Astrocyte (in vitro differentiated cells and primary cell): ENCODE measurements at regions not wholly inside any gene's neighbourhood (a gene's known extent, or its start where the extent isn't known, plus 50 kb on each side); places are given as distances from the start of the nearest gene placed in this dataset.

ENCODE experiments used
- EZH2 ChIP-seq: IDR thresholded peaks from 2 replicates; pipeline ENCODE4 v1.6.1; 2012; ENCODE audit warnings: mild to moderate bottlenecking, low read length, inconsistent platforms; ENCODE audit not compliant: insufficient read depth
- TF ChIP-seq, protein P1 (sequence below): IDR thresholded peaks from 2 replicates; pipeline ENCODE4 v1.5.1; 2011; ENCODE audit warnings: low read depth, mild to moderate bottlenecking, inconsistent platforms, low read length, moderate library complexity; ENCODE audit not compliant: insufficient read depth

DNA sequence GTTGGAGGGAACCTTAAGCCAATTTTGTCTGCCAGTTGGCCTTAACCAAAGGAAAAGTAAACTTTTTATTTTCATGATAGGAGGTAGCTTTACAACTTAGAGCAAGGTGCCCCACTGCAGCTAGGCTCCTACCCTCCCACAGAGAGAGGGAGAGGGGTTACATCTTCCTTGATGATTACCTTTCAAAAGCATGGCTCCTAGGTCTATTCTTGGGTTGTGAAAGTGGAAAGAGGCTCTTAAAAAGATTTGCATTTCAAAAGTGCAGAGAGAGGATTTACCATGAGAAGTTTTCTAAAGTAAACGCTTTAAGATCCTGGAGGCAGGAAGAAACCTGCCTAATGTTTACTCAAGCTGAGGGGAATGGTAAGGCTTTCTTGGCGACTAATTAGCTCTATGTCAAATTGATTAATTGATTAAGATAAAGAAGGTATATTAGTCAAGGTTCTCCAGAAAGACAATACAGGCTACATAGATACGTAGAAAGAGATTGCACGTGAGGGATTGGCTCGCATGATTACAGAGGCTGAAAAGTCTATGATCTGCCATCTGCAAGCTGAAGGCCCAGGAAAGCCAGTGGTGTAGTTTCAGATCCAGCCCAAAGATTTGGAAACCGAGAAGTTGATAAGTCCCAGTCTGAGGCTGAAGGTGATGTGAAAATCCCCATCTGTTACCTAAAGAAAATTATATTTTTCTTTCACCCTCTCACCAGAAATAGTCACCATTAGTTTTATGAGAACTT, 333.8 kb upstream of the CTNND2 start:
- no peak for TF ChIP-seq EZH2
- TF ChIP-seq, protein P1, sequence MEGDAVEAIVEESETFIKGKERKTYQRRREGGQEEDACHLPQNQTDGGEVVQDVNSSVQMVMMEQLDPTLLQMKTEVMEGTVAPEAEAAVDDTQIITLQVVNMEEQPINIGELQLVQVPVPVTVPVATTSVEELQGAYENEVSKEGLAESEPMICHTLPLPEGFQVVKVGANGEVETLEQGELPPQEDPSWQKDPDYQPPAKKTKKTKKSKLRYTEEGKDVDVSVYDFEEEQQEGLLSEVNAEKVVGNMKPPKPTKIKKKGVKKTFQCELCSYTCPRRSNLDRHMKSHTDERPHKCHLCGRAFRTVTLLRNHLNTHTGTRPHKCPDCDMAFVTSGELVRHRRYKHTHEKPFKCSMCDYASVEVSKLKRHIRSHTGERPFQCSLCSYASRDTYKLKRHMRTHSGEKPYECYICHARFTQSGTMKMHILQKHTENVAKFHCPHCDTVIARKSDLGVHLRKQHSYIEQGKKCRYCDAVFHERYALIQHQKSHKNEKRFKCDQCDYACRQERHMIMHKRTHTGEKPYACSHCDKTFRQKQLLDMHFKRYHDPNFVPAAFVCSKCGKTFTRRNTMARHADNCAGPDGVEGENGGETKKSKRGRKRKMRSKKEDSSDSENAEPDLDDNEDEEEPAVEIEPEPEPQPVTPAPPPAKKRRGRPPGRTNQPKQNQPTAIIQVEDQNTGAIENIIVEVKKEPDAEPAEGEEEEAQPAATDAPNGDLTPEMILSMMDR: no peak
